ENCODE measurements at regions not wholly inside any gene's neighbourhood (a gene's known extent, or its start where the extent isn't known, plus 50 kb on each side); places are given as distances from the start of the nearest gene placed in this dataset.

DNA sequence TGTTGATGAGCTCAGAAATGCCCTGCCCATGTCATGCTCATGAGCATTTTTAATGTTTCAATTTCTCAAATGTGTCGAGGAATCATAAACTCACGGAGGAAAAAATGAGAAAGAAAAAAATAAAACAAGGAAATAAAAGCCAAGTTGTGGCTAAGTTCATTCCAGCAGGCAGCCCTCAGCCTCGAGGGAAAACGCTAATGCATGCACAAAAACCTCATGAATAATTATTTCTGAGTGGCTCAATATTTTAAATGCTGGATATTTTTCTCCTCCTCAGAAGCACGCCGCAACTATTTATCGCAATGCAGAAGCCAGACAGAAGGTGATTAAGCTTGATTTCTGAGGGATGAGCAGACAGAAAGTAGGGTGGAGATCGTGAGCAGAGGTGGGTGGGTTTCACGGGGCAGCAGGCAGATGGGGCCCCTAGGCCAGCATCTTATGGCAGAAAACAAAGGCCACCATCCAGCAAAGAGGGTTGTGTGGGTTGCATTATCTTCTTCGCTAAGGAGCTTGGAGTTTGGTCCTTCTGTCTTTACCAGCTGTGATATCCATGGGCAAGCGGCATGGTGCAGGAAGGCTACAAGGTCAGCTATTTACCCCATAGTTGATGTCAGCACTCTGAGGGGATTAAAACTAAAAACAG lies 151.5 kb upstream of the LRFN2 start:
- DNase-seq: no peak

DNA sequence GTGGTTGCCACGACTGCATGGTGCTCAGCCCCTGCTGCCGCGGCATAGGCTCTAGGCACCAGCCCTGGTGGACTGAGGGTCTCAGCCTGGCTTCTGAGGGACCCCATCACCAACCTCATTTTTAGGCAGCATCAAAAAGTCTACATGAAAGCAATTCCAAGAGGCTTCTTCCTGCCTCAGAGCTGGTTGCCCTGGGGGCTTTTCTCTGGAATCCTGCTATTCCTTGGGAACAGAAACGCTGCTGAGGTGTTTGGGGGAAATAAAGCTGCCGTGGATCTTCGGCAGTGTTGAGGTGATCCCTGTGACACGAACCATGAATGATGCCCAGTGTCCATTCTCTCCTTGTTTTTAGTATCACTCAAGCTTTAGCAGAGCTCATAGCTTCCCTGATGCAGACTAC lies 148.4 kb upstream of the LRFN2 start:
- no peak for DNase-seq

DNA sequence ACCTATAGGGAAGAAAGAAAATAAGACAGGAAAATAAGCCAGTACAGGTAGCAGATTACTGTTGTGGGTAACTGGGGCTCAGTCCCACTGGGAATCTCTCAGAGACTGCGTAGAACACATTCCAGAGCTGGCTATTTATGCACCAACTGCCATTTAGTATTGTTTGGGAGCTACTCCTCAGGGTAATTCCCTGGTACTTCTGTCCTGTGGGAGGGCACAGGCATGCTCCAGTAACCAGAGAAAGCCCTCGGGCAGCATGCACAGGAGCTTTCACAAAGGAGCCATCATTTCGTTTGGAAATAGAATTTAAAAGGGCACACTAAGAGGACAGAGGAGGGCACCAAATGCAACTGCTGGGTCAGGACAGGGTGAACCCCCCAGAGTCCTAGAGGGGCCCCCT lies 148.0 kb upstream of the LRFN2 start:
- DNase-seq: no peak

DNA sequence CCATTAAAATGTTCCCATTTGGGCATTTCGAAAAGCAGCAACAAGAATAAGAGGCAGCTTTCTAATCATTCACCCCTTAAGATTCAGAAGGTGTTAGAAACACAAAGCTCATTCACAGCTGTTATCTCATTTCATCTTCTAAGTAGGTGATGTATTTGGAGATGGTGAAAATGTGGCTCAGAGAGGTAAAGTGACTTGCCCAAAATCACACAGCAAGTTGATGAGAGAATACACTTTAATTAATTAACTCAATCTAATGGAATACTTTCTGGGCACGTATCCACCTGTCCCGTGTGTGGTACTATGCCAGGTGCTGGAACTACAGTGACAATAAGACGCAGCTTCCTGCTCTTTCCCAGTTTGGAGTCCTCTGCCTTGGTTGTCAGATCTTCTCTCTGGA lies 147.4 kb upstream of the LRFN2 start:
- no peak for DNase-seq

DNA sequence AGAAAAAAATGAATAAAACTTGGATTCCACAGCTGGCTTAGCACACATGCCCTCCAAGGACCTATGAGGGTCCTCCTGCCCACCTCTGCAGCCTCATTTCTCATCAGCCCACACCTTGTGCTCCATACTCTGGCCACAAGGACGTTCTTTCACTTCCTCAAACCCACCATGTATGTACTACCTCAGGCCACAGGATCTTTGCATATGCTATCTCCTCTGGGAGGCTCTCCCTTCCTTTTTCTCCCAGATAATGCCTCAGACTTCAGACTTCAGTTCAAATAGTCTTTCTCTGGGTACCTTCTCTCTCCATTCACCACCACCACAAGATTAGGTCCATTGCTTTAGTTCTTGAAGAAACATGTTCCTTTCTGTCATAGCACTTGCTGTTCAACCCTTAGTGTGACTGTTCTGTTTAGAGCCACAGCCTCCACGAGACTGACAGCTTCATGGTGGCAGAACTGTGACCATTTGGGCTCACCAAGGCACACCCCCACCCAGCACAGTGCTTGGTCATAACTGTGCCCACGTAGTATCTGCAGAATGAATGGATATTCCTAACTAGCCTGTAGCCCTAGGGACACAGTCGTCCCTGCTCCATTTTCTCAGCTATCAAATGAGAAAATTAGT lies 146.7 kb upstream of the LRFN2 start:
- DNase-seq: no peak

DNA sequence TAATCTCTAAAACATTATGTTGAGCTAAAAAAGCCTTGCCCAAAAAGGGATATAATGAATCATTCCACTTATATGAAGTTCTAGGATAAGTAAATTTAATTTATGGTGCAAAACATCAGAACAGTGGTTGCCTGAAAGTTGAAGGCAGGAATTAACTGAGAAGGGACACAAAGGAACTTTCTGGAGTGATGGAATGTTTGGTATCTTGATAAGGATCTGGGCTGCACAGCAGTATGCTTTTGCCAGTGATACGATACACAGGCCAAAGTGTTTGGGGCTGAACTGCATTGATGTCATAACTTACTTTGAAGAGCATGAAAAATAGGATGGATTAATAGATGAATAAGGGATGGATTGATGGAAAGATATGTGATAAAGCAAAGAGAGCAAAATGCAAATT lies 146.1 kb upstream of the LRFN2 start:
- no peak for DNase-seq

DNA sequence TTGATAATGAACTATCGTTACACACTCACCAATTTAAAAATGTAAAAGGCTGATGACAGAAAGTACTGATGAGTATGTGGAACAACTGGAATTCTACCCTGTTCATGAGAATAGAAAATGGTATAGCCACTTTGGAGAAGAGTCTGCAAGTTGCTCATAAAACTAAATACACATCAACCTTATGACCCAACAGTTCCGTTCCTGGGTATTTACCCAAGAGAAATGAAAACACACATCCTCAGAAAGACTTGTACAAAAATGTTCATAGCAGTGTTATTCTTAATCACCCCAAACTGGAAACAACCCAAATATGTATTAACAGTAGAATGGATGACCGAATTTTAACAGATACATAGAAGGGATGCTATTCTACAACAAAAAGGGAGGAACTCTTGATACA lies 145.7 kb upstream of the LRFN2 start:
- no peak for DNase-seq

DNA sequence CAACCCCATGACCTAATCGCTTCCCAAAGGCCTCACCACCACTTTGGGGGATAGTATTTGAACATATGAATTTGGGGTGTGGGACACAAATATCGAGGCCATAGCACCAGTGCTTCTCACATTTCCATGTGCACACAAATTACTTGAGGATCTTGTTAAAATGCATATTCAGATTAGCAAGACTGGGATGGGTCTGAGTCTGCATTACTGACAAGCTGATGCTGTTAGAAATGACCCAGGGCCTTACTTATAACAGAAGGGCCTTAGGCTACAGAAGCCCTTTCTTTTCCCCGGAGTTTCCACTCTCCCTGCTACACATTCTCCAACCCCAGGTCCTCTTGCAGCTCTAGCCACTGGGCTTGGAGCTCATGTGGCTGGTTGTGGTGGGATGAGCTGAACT lies 141.5 kb upstream of the LRFN2 start:
- no peak for DNase-seq

DNA sequence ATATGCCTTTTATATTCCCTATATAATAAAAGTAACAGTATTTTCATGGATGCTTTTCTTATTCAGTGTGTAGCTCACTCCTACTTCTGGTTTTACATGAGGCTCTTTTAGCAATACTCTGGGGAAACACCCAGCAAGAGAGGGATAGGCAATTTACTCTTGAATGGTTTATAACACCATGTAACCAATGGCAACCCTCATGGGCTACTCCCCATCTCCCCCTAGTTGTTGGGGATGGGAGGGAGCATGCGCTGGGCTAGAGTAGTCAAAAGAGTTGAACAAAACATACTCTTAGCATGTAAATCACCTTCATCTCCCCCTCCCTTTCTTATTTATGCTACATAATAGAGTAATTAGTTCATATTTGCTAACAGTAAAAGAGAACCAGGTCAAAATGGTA lies 140.1 kb upstream of the LRFN2 start:
- no peak for DNase-seq

DNA sequence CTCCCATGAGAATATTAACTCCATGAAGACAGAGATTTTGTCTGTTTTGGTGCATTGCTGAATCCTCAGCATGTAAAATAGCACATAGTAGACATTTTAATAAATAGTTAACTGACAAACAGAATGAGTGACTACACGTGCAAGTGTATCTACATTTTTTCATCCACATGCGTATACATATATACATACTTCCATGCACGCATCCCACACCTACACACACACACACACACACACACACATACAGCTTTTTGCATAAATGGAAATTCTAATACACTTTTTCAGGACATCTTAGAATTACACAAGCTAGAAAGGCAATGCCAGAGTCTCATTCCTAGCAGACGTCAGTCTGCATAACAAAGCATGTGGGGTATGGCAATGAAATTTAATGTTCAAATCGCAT lies 139.7 kb upstream of the LRFN2 start:
- DNase-seq: no peak

DNA sequence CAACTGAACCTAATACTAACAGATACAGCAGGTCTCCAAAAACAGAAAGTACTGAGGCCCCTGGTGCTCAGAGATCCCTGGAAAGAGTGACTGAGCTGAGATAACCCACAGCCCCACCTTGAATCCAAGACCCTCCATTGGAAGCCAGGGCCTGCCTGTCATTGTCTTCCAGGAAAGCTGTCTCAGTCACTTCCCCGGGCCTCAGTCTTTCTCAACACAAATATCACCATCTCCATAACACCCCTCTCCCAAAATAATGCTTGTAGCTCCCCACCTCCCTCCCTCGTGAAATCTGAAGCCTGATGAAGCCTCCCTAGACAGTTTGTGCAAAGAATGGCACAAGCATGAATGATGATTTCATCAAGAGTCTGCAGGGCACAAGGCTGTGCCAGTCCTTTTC lies 138.2 kb upstream of the LRFN2 start:
- DNase-seq: no peak

DNA sequence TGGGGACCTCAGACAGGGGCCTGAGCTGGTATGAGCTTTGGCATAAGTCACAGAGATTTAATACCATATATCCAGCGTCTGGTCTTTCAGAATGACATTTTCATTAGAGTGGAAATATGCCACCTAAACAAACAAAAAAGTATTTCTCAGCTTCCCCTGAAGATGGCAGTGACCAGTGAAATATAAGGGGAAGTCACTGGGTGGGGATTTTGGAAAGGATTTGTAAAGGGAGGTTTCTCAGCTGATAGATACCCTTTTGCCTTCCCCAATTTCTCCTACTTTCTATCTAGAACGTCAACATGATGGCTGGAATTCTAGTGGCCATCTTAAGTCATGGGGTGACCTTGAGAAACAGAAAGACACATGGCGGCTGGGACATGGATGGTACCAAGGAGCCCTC lies 137.7 kb upstream of the LRFN2 start:
- DNase-seq: peak; percentile 13

DNA sequence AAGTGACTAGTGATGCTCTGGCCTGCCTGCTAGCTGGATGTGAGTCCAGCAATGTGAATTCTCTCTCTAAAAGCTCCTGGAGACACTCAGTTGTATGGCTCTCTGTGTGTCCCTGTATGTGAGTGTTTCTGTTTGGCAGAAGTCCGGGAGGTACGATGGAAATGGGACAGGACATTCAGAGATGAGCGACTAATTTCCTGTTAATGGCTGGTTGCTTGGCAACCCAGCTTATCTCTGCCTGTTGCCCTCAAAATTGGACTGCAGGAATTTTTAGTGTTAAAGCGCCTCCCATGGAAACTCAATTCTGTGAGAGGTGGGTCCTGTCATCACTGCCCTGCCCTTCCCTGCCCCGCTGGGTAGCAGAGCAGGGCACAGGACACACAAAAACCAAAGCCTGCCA lies 136.8 kb upstream of the LRFN2 start:
- DNase-seq: no peak

DNA sequence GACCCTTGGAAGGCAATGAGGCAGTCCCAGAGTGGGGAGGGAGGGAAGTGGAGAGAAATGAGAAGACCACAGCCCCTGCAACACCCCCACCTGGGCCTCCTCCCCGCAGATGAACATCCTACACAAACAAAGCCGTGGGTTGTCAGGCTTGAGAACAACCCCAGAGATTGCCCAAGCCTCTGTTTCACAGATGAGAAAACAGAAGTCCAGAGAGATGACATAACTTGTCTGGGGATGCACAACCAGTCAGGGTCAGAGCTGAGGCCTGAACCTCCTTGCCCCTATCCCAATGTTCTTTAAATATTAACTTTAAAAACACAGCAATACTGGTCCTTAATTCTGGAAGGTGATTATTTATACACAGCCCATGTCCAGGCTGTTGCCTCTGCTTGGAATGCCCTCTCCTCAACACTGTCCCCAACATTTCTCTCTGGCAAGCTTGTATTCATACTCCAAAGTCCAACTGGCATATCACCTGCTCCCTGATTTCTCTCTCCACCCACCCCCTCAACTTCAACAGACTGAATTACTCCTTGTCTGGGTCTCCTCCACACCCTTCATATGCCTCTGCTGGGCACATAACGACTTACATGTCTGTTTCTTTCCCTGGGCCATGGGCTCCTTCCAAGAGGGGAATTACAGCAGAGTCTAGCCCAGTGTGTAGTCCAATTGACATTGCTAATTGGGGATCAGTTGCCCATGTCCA lies 135.5 kb upstream of the LRFN2 start:
- peak; percentile 66 for DNase-seq

DNA sequence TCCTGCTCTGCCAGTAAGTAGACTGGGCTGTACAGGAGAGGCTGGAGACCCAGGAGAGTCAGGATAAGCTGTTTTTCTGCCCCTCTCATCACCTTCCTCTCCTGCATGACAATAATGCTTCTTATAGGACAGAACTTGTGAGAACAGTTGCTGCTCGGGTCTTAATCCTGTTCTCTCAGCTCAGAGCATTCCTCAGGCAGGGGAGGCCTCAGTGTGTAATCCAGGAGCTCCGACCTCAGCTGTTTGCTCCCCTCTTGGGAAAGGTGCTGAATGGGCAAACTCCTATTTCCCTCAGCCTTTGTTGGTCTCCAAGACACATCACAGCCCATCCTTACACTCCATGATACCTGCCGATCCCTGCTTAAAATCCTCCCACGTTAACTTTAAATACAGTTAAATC lies 134.9 kb upstream of the LRFN2 start:
- no peak for DNase-seq

DNA sequence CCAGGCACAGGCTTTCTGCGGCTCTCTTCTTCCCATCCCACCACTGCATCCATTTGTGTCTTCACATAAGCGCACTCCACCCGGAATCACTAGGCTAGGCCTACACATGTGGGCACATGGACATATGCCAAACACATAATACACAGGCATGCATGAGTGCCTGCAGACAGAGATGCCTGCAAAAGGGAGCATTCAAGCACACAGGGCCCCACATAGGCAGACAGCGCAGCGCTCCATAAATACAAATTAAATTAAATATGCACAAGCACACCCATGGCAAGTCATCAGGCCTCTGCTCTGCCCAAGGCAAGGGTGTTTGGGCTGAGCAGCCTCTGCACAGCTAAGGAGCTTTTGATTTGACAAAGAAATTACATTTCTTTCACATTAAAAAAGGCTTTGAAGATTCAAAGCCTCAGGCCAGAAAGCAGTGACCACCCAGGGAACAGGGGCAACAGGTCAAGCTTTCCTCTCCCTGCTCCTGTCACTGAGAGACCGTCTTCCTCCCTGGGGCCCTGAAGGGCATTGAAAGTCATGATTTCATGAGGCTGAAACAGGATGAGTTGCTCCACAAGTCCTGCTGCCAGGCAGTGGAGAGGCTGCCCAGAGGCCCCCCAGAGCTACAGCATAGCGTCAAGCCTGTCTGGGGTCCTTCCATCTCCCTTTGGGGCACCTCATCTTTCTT lies 134.2 kb upstream of the LRFN2 start:
- peak; percentile 6 for DNase-seq

DNA sequence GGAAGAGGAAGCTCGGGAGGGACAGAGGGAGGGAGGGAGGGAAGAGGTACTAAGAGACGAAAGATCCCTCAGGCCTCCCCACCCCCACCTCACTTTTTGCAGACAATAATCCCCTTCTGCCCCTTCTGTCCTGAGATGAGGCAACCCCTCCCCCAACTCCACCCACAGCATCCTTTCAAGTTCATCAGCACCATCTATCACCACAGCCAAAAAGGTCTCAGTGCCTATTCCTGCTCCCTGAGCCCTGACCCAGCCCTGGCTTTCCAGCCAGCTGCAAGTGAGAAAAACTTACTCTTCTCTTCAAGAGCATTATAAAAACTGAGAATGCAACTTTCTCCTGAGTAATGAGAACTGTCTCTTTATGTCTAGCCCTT lies 133.2 kb upstream of the LRFN2 start:
- no peak for DNase-seq

DNA sequence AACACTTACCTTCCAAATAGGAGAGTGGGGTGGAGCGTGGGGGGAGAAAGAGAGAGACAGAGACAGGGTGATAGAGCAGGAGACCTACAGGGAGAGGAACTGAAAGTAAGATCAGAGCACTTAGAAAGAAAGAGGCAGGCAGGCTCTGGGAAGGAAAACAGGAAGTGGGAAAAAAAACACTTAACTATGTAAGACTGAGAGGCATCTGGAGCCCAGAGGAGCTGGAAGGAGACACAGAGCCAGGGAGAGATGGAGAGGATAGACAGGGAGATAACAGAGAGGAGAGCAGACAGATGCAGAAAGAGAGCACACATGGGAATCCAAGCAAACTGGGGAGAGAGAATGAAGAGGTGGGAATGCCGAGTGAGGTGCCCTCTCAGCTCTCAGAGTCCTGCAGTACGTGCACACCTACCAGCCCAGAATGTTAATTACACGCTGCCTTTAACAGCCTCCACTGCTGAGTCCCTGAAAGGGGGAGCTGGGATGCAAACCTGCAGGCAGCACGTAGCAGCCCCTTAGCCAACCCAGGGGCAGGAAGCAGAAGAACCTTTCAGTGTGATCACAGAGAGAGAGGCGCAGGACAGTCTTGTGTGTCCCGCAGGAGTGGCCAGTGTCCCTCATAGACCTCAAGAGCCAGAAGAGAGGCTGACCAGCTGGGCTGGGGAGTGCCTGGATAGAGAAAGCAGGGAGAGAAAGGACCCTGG lies 132.7 kb upstream of the LRFN2 start:
- DNase-seq: peak; percentile 78

DNA sequence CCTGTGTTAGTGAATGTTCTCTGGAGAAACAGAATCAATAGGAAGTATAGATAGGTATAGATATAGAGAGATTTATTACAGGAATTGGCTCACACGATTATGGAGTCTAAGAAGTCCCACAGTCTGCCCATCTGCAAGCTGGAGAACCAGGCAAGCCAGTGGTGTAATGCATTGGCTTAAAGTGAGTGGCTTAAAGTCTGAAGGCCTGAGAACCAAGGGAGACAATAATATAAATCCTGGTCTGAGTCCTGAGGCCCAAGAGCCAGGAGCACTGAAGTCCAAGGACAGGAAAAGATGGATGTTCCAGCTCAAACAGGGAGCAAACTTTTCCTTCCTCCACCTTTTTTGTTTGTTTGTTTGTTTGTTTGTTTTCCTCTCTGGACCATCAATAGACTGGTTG lies 131.2 kb upstream of the LRFN2 start:
- DNase-seq: no peak

DNA sequence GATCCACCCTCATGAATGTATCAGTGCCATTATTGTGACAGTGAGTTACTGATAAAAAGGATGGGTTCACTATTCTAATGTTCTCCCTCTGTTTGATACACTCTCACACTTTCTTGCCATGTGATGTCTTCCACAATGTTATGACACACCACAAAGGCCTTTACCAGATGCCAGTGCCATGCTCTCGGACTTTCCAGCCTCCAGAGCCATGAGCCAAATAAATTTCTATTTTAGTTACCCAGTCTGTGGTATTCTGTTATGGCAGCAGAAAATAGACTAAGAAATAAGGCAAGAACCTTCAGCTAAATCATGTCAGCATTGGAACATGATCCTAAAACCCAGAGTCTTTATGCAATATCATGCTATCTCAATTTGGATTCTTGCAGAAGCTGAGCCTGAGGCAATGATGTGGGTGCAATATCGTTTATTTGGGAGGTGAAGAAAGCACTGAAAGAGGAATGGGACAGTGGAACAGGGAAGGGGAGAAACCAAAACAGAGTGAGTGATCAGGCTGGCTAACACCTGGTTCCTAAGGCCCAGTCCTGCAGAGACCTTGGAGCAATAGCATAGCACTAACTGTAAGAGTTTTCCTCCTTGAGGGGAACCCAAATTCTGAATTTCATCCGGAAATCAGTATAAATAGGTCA lies 130.4 kb upstream of the LRFN2 start:
- no peak for DNase-seq

DNA sequence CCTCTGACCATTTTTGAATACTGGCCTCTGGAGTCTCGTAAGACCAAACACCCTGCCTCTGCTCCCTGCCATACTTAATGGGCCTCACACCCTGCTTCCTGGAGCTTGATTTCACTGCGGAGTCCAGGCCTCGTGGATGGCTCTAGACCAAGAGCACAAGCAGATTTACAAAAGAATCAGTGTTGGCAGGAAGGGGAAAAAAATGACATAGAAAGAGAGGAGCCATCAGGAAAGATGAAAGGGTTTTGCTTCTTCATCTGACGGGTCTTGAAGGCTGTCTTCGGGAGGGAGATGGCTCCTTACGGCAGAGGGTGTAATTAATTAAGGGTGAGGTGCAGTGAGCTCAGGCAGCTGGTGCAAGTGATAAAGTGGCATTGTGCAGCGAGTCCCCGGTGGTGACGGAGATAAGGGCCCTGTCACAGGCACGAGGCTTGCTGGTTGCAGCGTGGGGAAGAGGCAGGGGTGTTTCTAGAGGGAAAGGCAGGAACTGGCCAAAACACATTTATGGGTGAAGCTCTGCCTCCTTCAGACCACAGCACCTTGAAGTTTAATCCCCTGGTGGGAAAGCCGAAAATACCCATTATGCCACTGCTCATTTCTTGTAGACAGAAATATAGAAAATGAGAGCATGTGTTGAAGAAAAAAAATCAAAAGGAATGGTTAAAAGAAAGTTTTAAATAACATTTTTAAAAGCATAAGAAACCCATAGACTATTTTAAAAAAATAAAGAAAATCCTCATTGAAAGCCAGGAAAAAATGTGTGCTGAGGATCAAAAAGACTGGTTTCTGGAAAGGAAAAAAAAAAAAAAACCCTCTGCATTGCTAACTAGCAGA lies 128.6 kb upstream of the LRFN2 start:
- DNase-seq: peak; percentile 37
